ENCODE measurements at regions not wholly inside any gene's neighbourhood (a gene's known extent, or its start where the extent isn't known, plus 50 kb on each side); places are given as distances from the start of the nearest gene placed in this dataset.

- no peak for TF ChIP-seq ZNF8 (CRISPR knock-in tag; IDR thresholded peaks at IDR 0.05)
- no peak for TF ChIP-seq TCF4 (CRISPR knock-in tag; IDR thresholded peaks at IDR 0.05; ENCODE audit: borderline replicate concordance)
- TF ChIP-seq CREB5 (CRISPR knock-in tag; IDR thresholded peaks at IDR 0.05; ENCODE audit: low read depth), result no peak
Measured at GRCh38 chr6:6486595-6486994, 101.9 kb upstream of the LY86 start.
